SK-N-SH (cell line): ENCODE measurements at regions not wholly inside any gene's neighbourhood (a gene's known extent, or its start where the extent isn't known, plus 50 kb on each side); places are given as distances from the start of the nearest gene placed in this dataset.

Experiments
- CTCF ChIA-PET: fragments of 300-600, 350-600 bp; formaldehyde crosslinking; extraction: SDS; loops from one replicate; lab custom pipeline; 2021; lab: Yijun Ruan, JAX
- POLR2A ChIA-PET: fragments of 350-600 bp; sonication (Branson Sonifier 250); formaldehyde crosslinking; extraction: SDS; loops from one replicate; lab custom pipeline; 2020; ENCODE audit warnings: antibody characterized with exemption, inconsistent platforms; lab: Yijun Ruan, JAX
- DNase-seq: peaks from one replicate; pipeline ENCODE4 v3.0.0; 2012
- H2AFZ ChIP-seq: fragments of 200-600 bp; sonication (generic); 2 replicates; pipeline ENCODE4 v1.8.1; 2016; ENCODE audit warnings: antibody characterized with exemption, mild to moderate bottlenecking, low read depth
- H3F3A ChIP-seq: fragments of 200-600 bp; sonication (generic); replicated peaks from 2 replicates; pipeline ENCODE3; 2016; ENCODE audit warnings: antibody characterized with exemption, mild to moderate bottlenecking; ENCODE audit not compliant: insufficient read depth
- H3K27ac ChIP-seq, 2 experiments: fragments of 200-500 bp in 1 of 2; fragments of 200-600 bp in 1 of 2; sonication (Bioruptor generic) in 1 of 2; sonication (generic), shearing (Covaris generic) in 1 of 2; 2 replicates each; pipeline versions ENCODE4 v1.5.1 to v1.6.1; 2014 to 2016; ENCODE audit warnings: low read depth in 2 of 2, inconsistent platforms in 1 of 2, low read length in 1 of 2, mild to moderate bottlenecking in 1 of 2, mixed read lengths in 1 of 2
- H3K27me3 ChIP-seq: fragments of 200-600 bp; sonication (generic), shearing (Covaris generic); 2 replicates; pipeline ENCODE4 v1.6.1; 2016; ENCODE audit warnings: mixed run types; ENCODE audit not compliant: insufficient read depth
- H3K36me3 ChIP-seq, 2 experiments: fragments of 200-500 bp in 1 of 2; fragments of 200-600 bp in 1 of 2; sonication (Bioruptor generic) in 1 of 2; sonication (generic) in 1 of 2; replicated peaks in 1 of 2; 2 replicates each; pipeline versions ENCODE3 to v1.5.1; 2014 to 2016; ENCODE audit warnings: low read length in 1 of 2, mild to moderate bottlenecking in 1 of 2; ENCODE audit not compliant: insufficient read depth in 2 of 2, control insufficient read depth in 1 of 2
- H3K4me1 ChIP-seq, 2 experiments: fragments of 200-500 bp in 1 of 2; fragments of 200-600 bp in 1 of 2; sonication (Bioruptor generic) in 1 of 2; sonication (generic), shearing (Covaris generic) in 1 of 2; 2 replicates each; pipeline versions ENCODE4 v1.5.1 to v1.6.1; 2014 to 2016; ENCODE audit warnings: low read depth in 1 of 2, low read length in 1 of 2, mixed run types in 1 of 2; ENCODE audit not compliant: insufficient read depth in 2 of 2, control insufficient read depth in 1 of 2
- H3K4me2 ChIP-seq: fragments of 200-600 bp; sonication (generic), shearing (Covaris generic); 2 replicates; pipeline ENCODE4 v1.6.1; 2017; ENCODE audit warnings: mixed run types
- H3K4me3 ChIP-seq, 2 experiments: fragments of 200-500 bp in 1 of 2; fragments of 200-600 bp in 1 of 2; sonication (Bioruptor generic) in 1 of 2; sonication (generic), shearing (Covaris generic) in 1 of 2; 2 replicates each; pipeline versions ENCODE4 v1.5.1 to v1.8.1; 2014 to 2016; ENCODE audit warnings: low read depth in 2 of 2, inconsistent platforms in 1 of 2, low read length in 1 of 2, mild to moderate bottlenecking in 1 of 2, mixed read lengths in 1 of 2, moderate library complexity in 1 of 2
- H3K79me2 ChIP-seq: fragments of 200-600 bp; sonication (generic); 2 replicates; pipeline ENCODE4 v1.8.1; 2017; ENCODE audit warnings: mild to moderate bottlenecking; ENCODE audit not compliant: insufficient read depth
- H3K9ac ChIP-seq: fragments of 200-600 bp; sonication (generic); 2 replicates; pipeline ENCODE4 v1.6.1; 2017; ENCODE audit warnings: mixed run types
- H3K9me2 ChIP-seq: fragments of 200-600 bp; sonication (generic); 2 replicates; pipeline ENCODE4 v1.6.1; 2017; ENCODE audit warnings: mixed run types
- H3K9me3 ChIP-seq: fragments of 200-600 bp; sonication (generic); 2 replicates; pipeline ENCODE4 v1.6.1; 2017; ENCODE audit warnings: mixed run types, mild to moderate bottlenecking, moderate library complexity
- H4K20me1 ChIP-seq: fragments of 200-600 bp; sonication (generic); 2 replicates; pipeline ENCODE4 v1.6.1; 2017; ENCODE audit warnings: mild to moderate bottlenecking, mixed run types; ENCODE audit not compliant: insufficient read depth
- CHD2 ChIP-seq: fragments of 150-350 bp; IDR thresholded peaks from 2 replicates; pipeline ENCODE4 v1.6.1; 2018; ENCODE audit warnings: low read length; ENCODE audit not compliant: partially characterized antibody
- EP300 ChIP-seq, 2 experiments: IDR thresholded peaks; 2 replicates each; pipeline versions ENCODE4 v1.4.0 to v1.6.1; 2012; ENCODE audit warnings: borderline replicate concordance in 1 of 2, low read depth in 1 of 2, low read length in 1 of 2
- EZH2phosphoT487 ChIP-seq: fragments of 200-600 bp; sonication (generic); IDR thresholded peaks from 2 replicates; pipeline ENCODE4 v1.6.1; 2017; ENCODE audit warnings: low read depth, mixed run types, mild to moderate bottlenecking, antibody characterized with exemption, moderate library complexity, borderline replicate concordance
- FOXJ3 ChIP-seq: sonication (generic); formaldehyde crosslinking; IDR thresholded peaks from 2 replicates; pipeline ENCODE4 v1.5.1; 2020; ENCODE audit warnings: mild to moderate bottlenecking, missing genetic modification reagents
- FOXM1 ChIP-seq: IDR thresholded peaks from 2 replicates; pipeline ENCODE4 v1.4.0; 2012; ENCODE audit warnings: low read depth, mild to moderate bottlenecking
- GABPA ChIP-seq: IDR thresholded peaks from 2 replicates; pipeline ENCODE4 v1.4.0; 2012; ENCODE audit warnings: low read depth, mild to moderate bottlenecking
- JUND ChIP-seq: IDR thresholded peaks from 2 replicates; pipeline ENCODE4 v1.4.0; 2012
- MEF2A ChIP-seq: IDR thresholded peaks from 2 replicates; pipeline ENCODE4 v1.4.0; 2012; ENCODE audit warnings: low read depth, borderline replicate concordance
- NRF1 ChIP-seq: IDR thresholded peaks from 2 replicates; pipeline ENCODE4 v1.6.1; 2012; ENCODE audit warnings: low read depth, mild to moderate bottlenecking, low read length
- PBX3 ChIP-seq: IDR thresholded peaks from 2 replicates; pipeline ENCODE4; 2012
- POLR2AphosphoS5 ChIP-seq: IDR thresholded peaks from 2 replicates; pipeline ENCODE4 v1.6.1; 2012; ENCODE audit warnings: low read depth, low read length
- RAD21 ChIP-seq: IDR thresholded peaks from 2 replicates; pipeline ENCODE4 v1.6.1; 2012; ENCODE audit warnings: mild to moderate bottlenecking, low read length
- RCOR1 ChIP-seq: fragments of 150-350 bp; IDR thresholded peaks from 2 replicates; pipeline ENCODE4 v1.6.1; 2017; ENCODE audit warnings: antibody characterized with exemption, low read length
- RFX5 ChIP-seq: IDR thresholded peaks from 2 replicates; pipeline ENCODE4 v1.6.1; 2012; ENCODE audit warnings: mild to moderate bottlenecking, improper control_type of control experiment, low read length
- RXRA ChIP-seq: IDR thresholded peaks from 2 replicates; pipeline ENCODE4 v1.4.0; 2012; ENCODE audit warnings: low read depth, mild to moderate bottlenecking, borderline replicate concordance
- SMC3 ChIP-seq: IDR thresholded peaks from 2 replicates; pipeline ENCODE4 v1.6.1; 2012; ENCODE audit warnings: low read depth, low read length, improper control_type of control experiment
- TEAD4 ChIP-seq: IDR thresholded peaks from 2 replicates; pipeline ENCODE4 v1.4.0; 2012; ENCODE audit warnings: mild to moderate bottlenecking, borderline replicate concordance; ENCODE audit not compliant: insufficient read depth
- USF2 ChIP-seq: fragments of 150-350 bp; IDR thresholded peaks from 2 replicates; pipeline ENCODE4 v1.6.1; 2017; ENCODE audit warnings: antibody characterized with exemption, low read length, low read depth, borderline replicate concordance
- WGBS: methylation state at CpG from one replicate; pipeline ENCODE4 v1.1.6; 2017; ENCODE audit warnings: low lambda C conversion rate; 5-methylcytosine and 5-hydroxymethylcytosine counted together
- TF ChIP-seq, protein P1 (sequence below): fragments of 150-350 bp; IDR thresholded peaks from 2 replicates; pipeline ENCODE4 v1.6.1; 2016; ENCODE audit warnings: mild to moderate bottlenecking, low read depth, low read length
- TF ChIP-seq, protein P2 (sequence below): IDR thresholded peaks from 2 replicates; pipeline ENCODE4 v1.4.0; 2012; ENCODE audit warnings: low read depth, borderline replicate concordance

- no peak for DNase-seq
- Histone ChIP-seq H2AFZ (no peak overlapping the region), H3K9me2 (no peaks in the 10 kb centered on the region), H3K4me3 (no peak overlapping the region), H3K9me3 (no peaks in the 10 kb centered on the region), H3K4me1 (no peaks in the 10 kb centered on the region), H4K20me1 (no peaks in the 10 kb centered on the region), H3K36me3 (no peaks in the 10 kb centered on the region), H3K9ac (no peak overlapping the region), H3K27ac (no peak overlapping the region), H3K4me2 (no peak overlapping the region), H3K79me2 (no peaks in the 10 kb centered on the region), H3K27me3 (no peaks in the 10 kb centered on the region), H3F3A (no peaks in the 10 kb centered on the region)
- POLR2A ChIA-PET, result no interaction called here
- TF ChIP-seq, protein P1, sequence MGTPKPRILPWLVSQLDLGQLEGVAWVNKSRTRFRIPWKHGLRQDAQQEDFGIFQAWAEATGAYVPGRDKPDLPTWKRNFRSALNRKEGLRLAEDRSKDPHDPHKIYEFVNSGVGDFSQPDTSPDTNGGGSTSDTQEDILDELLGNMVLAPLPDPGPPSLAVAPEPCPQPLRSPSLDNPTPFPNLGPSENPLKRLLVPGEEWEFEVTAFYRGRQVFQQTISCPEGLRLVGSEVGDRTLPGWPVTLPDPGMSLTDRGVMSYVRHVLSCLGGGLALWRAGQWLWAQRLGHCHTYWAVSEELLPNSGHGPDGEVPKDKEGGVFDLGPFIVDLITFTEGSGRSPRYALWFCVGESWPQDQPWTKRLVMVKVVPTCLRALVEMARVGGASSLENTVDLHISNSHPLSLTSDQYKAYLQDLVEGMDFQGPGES, result no peak
- no peak for TF ChIP-seq FOXM1
- no peak for TF ChIP-seq EP300 (IDR thresholded peaks at IDR 0.05; ENCODE audit: borderline replicate concordance in 1 of 2, low read depth in 1 of 2, low read length in 1 of 2)
- WGBS, result 56% methylated on average over 1 of the region's 1 CpG
- CTCF ChIA-PET, result no interaction called here
Observed at GRCh38 chr4:84412062-84412461, 87.0 kb downstream of the NKX6-1 start.

- no peak overlapping the region for H3K27ac ChIP-seq
- no peaks in the 10 kb centered on the region for H3K27me3 ChIP-seq
- no peak for DNase-seq
- H3K9ac ChIP-seq, result no peak overlapping the region
- no peaks in the 10 kb centered on the region for H3K4me1 ChIP-seq
- no peak overlapping the region for H2AFZ ChIP-seq
- no peaks in the 10 kb centered on the region for H3K9me2 ChIP-seq
- no peaks in the 10 kb centered on the region for H3K9me3 ChIP-seq
- ChIA-PET CTCF (interaction anchor here (0.7 kb wide), 1 partner anchor 9 kb away, joined by 3 read pairs; no protein-coding TSS in a partner anchor), POLR2A (interaction anchor here (0.6 kb wide), 1 partner anchor 70 kb away, joined by 3 read pairs; no protein-coding TSS in a partner anchor)
- no peaks in the 10 kb centered on the region for H3K36me3 ChIP-seq
- TF ChIP-seq JUND (no peak), CHD2 (no peak), SMC3 (no peak), POLR2AphosphoS5 (no peak), PBX3 (no peak), TEAD4 (no peak), RAD21 (no peak), MEF2A (no peak), RFX5 (no peak), RCOR1 (no peak), USF2 (no peak), NRF1 (no peak), EP300 (IDR thresholded peaks at IDR 0.05; ENCODE audit: borderline replicate concordance in 1 of 2, low read depth in 1 of 2, low read length in 1 of 2) (no peak), FOXJ3 (CRISPR knock-in tag) (no peak), EZH2phosphoT487 (no peak), RXRA (no peak), GABPA (no peak)
- TF ChIP-seq, protein P2, sequence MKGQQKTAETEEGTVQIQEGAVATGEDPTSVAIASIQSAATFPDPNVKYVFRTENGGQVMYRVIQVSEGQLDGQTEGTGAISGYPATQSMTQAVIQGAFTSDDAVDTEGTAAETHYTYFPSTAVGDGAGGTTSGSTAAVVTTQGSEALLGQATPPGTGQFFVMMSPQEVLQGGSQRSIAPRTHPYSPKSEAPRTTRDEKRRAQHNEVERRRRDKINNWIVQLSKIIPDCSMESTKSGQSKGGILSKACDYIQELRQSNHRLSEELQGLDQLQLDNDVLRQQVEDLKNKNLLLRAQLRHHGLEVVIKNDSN, result no peak
- H3K79me2 ChIP-seq, result no peaks in the 10 kb centered on the region
- no peak overlapping the region for H3K4me3 ChIP-seq
- H4K20me1 ChIP-seq, result no peaks in the 10 kb centered on the region
- WGBS, result 11% methylated on average over 6 of the region's 6 CpGs
- no peak overlapping the region for H3K4me2 ChIP-seq
- H3F3A ChIP-seq, result no peaks in the 10 kb centered on the region
Observed at GRCh38 chr4:84407554-84408407, 91.3 kb downstream of the NKX6-1 start.
